CD4-positive, alpha-beta T cell (primary cell): ENCODE measurements at regions not wholly inside any gene's neighbourhood (a gene's known extent, or its start where the extent isn't known, plus 50 kb on each side); places are given as distances from the start of the nearest gene placed in this dataset.

Experiments used
- ATAC-seq: fragments of 200-7000 bp; cut with Tn5 transposase; one replicate; pipeline ENCODE4 v1.10.0; 2022; ENCODE audit warnings: mild to moderate bottlenecking; ENCODE audit not compliant: poor library complexity
- CTCF ChIA-PET: fragments of 350-600 bp; sonication (Branson Sonifier 250); formaldehyde crosslinking; loops from one replicate; lab custom pipeline; 2021; ENCODE audit warnings: antibody characterized with exemption, inconsistent platforms; lab: Charles Lee
- POLR2A ChIA-PET: fragments of 350-600 bp; sonication (Branson Sonifier 250); formaldehyde crosslinking; loops from one replicate; lab custom pipeline; 2021; ENCODE audit warnings: antibody characterized with exemption, inconsistent platforms; lab: Charles Lee
- DNase-seq, 14 experiments: peaks; one replicate each; pipeline ENCODE4 v3.0.0-alpha.2; 2013 to 2020; ENCODE audit warnings: mixed read lengths in 2 of 14
- H3K27ac ChIP-seq, 2 donors: one replicate each; pipeline versions ENCODE4 v1.5.1 to v1.7.0; 2013; ENCODE audit warnings: low read length in 2 of 2, low read depth in 1 of 2, mild to moderate bottlenecking in 1 of 2
- H3K27me3 ChIP-seq, 2 experiments: 1 replicate in 1 of 2; 2 replicates in 1 of 2; pipeline versions ENCODE4 v1.6.1 to v1.7.0; 2013; ENCODE audit warnings: low read length in 2 of 2, control low read depth in 1 of 2, mild to moderate bottlenecking in 1 of 2, moderate library complexity in 1 of 2; ENCODE audit not compliant: insufficient read depth in 2 of 2, control insufficient read depth in 1 of 2
- H3K36me3 ChIP-seq: one replicate; pipeline ENCODE4 v1.6.1; 2013; ENCODE audit warnings: low read length, control low read depth; ENCODE audit not compliant: insufficient read depth
- H3K4me1 ChIP-seq: one replicate; pipeline ENCODE4 v1.6.1; 2013; ENCODE audit warnings: low read length, control low read depth; ENCODE audit not compliant: insufficient read depth
- H3K4me3 ChIP-seq: one replicate; pipeline ENCODE4 v1.5.1; 2013; ENCODE audit warnings: mild to moderate bottlenecking, low read length, moderate library complexity
- H3K9me3 ChIP-seq, 2 experiments: 1 replicate in 1 of 2; 2 replicates in 1 of 2; pipeline versions ENCODE4 v1.6.1 to v1.7.0; 2013; ENCODE audit warnings: low read length in 2 of 2, mild to moderate bottlenecking in 2 of 2, control low read depth in 1 of 2, moderate library complexity in 1 of 2; ENCODE audit not compliant: control insufficient read depth in 1 of 2, insufficient read depth in 1 of 2
- H3K27ac Mint-ChIP-seq: one replicate; pipeline ENCODE4 v1.8.0; 2020; ENCODE audit warnings: mixed read lengths
- H3K27me3 Mint-ChIP-seq: one replicate; pipeline ENCODE4 v1.8.0; 2021; ENCODE audit warnings: mixed read lengths
- H3K36me3 Mint-ChIP-seq: one replicate; pipeline ENCODE4 v1.8.0; 2021; ENCODE audit warnings: low read depth, mixed read lengths
- H3K4me1 Mint-ChIP-seq: one replicate; pipeline ENCODE4 v1.8.0; 2021; ENCODE audit warnings: low read depth, mixed read lengths
- H3K4me3 Mint-ChIP-seq: one replicate; pipeline ENCODE4 v1.8.0; 2020; ENCODE audit warnings: mild to moderate bottlenecking, mixed read lengths
- H3K9me3 Mint-ChIP-seq: one replicate; pipeline ENCODE4 v1.8.0; 2020; ENCODE audit warnings: mixed read lengths
- intact Hi-C, 2 experiments: fragments of 100-400 bp; cut with DNase I in 1 of 2; cut with micrococcal nuclease in 1 of 2; formaldehyde crosslinking; loops; one replicate each; pipeline versions ENCODE4 v1.15.1 to v1.9.0; 2023 to 2025; cut with DNase I, micrococcal nuclease
- TF ChIP-seq, protein P1 (sequence below): fragments of 200-600 bp; IDR thresholded peaks from one replicate; pipeline ENCODE4 v1.8.0; 2022; ENCODE audit warnings: antibody characterized with exemption, mild to moderate bottlenecking

DNA sequence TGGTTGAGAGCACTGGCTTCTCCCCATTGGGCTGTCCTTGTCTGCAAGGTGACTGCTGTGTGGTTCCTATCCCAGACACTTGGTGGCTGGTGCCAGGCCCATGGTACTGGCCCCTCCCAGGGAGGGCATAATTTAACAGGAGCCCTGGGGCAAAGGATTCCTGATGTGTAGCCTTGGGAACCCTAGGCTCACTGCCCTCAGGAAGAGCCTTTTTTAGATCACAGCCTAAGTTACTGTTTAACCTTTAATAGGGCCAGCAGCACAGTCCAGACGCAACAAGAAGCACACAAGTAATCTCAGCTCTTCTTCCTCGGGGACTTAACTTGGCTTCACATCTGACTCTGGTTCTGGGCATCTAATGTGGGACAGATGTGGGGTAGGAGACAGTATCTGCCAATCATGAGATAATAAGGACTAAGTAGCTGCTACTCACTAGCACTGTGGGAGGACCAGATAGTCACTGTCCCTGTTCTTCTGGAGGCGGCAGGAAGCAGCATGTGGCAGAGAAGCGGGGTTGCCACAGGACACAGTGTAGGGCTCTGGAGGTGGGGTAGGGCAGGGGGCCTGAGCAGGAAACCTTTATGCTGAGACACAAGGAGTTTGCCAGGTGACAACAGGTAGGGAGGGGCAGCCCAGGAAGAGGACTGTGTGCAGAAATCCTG, 136.3 kb downstream of the TMEM17 start:
- peaks cover 0 to 10% of the 10 kb centered on the region in 2 experiments for H3K9me3 ChIP-seq
- H3K36me3 ChIP-seq, result no peaks in the 10 kb centered on the region
- Mint-ChIP-seq H3K27ac (no peak overlapping the region), H3K36me3 (no peaks in the 10 kb centered on the region), H3K27me3 (no peaks in the 10 kb centered on the region), H3K9me3 (peaks cover 4% of the 10 kb centered on the region), H3K4me1 (no peaks in the 10 kb centered on the region), H3K4me3 (no peak overlapping the region)
- POLR2A ChIA-PET, result no interaction called here
- H3K27me3 ChIP-seq, result no peaks in the 10 kb centered on the region
- no peak overlapping the region for H3K27ac ChIP-seq
- DNase-seq, result no peak
- intact Hi-C loops, result no loop called here
- no peak for ATAC-seq
- CTCF ChIA-PET, result no interaction called here
- H3K4me1 ChIP-seq, result no peaks in the 10 kb centered on the region
- TF ChIP-seq, protein P1, sequence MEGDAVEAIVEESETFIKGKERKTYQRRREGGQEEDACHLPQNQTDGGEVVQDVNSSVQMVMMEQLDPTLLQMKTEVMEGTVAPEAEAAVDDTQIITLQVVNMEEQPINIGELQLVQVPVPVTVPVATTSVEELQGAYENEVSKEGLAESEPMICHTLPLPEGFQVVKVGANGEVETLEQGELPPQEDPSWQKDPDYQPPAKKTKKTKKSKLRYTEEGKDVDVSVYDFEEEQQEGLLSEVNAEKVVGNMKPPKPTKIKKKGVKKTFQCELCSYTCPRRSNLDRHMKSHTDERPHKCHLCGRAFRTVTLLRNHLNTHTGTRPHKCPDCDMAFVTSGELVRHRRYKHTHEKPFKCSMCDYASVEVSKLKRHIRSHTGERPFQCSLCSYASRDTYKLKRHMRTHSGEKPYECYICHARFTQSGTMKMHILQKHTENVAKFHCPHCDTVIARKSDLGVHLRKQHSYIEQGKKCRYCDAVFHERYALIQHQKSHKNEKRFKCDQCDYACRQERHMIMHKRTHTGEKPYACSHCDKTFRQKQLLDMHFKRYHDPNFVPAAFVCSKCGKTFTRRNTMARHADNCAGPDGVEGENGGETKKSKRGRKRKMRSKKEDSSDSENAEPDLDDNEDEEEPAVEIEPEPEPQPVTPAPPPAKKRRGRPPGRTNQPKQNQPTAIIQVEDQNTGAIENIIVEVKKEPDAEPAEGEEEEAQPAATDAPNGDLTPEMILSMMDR, result no peak
- H3K4me3 ChIP-seq, result no peak overlapping the region

DNA sequence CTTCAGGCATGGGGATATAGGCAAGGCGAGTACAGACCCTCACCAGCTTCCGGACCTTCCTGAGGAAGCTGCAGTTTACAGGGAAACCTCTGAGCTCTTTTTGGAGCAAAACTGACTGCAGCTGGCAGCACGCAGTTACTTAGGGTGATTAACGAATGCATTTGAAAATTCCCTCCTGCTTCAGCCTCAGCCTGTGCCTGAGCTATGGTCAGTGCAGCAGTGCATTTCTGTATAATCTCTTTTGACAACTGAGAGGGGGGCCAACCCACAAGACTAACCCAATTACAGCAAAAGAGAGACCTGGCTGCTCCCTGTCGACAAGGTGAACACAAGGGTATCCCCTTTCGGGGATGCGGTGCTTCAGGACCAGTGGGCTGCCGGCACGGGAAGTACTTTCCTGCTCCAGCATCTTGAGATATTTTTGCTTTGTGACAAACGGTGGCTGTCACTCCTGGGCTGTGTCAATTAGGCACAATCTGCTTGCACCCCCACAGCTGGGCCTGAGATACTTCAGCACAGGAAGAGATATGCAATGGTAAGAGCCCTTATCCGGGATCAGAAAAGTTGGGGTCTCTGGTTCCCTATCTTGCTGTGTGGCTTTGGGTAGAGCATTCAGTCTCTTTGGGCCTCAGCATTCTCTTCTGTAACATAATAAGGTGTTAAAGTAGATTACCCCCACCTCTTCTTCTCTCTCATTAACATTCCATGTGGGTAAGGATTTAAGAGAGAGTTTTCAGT, 141.0 kb downstream of the TMEM17 start:
- ATAC-seq, result no peak
- Histone ChIP-seq H3K27ac (no peak overlapping the region), H3K36me3 (no peaks in the 10 kb centered on the region), H3K4me1 (no peaks in the 10 kb centered on the region), H3K27me3 (no peaks in the 10 kb centered on the region), H3K9me3 (peaks cover 0 to 10% of the 10 kb centered on the region in 2 experiments), H3K4me3 (no peak overlapping the region)
- H3K4me1 Mint-ChIP-seq, result no peaks in the 10 kb centered on the region
- DNase-seq, result no peak
- H3K9me3 Mint-ChIP-seq, result no peaks in the 10 kb centered on the region
- ChIA-PET POLR2A (no interaction called here), CTCF (no interaction called here)
- intact Hi-C loops, result no loop called here
- TF ChIP-seq, protein P1, result no peak
- no peaks in the 10 kb centered on the region for H3K36me3 Mint-ChIP-seq
- no peak overlapping the region for H3K4me3 Mint-ChIP-seq
- H3K27ac Mint-ChIP-seq, result no peak overlapping the region
- no peaks in the 10 kb centered on the region for H3K27me3 Mint-ChIP-seq

DNA sequence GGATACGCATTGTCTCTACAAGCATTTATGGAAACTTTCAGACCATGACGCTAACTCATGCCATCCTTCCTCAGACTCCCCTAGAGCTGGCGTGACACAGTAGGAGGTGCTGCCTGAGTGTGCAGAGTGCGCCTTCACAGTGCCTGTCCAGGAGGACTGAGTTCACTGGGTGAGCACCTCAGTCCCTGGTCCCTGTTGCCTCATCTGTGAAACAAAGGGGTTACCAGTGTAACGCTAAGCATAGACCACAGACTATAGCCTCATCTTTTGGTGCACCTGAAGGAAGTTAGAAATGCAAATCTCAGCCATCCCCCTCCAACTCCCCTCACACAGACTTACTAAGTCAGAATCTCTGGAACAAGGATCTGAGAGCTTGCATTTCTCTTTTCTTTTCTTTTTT, 142.8 kb downstream of the TMEM17 start:
- H3K36me3 Mint-ChIP-seq, result no peaks in the 10 kb centered on the region
- H3K27ac ChIP-seq, result no peak overlapping the region
- H3K36me3 ChIP-seq, result no peaks in the 10 kb centered on the region
- ChIA-PET POLR2A (no interaction called here), CTCF (no interaction called here)
- no peak overlapping the region for H3K27ac Mint-ChIP-seq
- H3K4me3 Mint-ChIP-seq, result no peak overlapping the region
- no peaks in the 10 kb centered on the region for H3K27me3 ChIP-seq
- H3K4me3 ChIP-seq, result no peak overlapping the region
- TF ChIP-seq, protein P1, result no peak
- intact Hi-C loops, result no loop called here
- no peak for ATAC-seq
- H3K4me1 ChIP-seq, result no peaks in the 10 kb centered on the region
- no peaks in the 10 kb centered on the region for H3K9me3 Mint-ChIP-seq
- H3K4me1 Mint-ChIP-seq, result no peaks in the 10 kb centered on the region
- peaks cover 0 to 10% of the 10 kb centered on the region in 2 experiments for H3K9me3 ChIP-seq
- H3K27me3 Mint-ChIP-seq, result no peaks in the 10 kb centered on the region
- no peak for DNase-seq
